GM19324 (cell line): ENCODE measurements at regions not wholly inside any gene's neighbourhood (a gene's known extent, or its start where the extent isn't known, plus 50 kb on each side); places are given as distances from the start of the nearest gene placed in this dataset.
"Not testable (repeated sequence)": the region's sequence is repeated elsewhere in the genome, so short reads cannot be mapped to it uniquely, and the experiment has no call there.

Experiments used
- ATAC-seq: cut with Tn5 transposase; IDR thresholded peaks from one replicate; pipeline ENCODE4 v1.9.1; 2021; ENCODE audit warnings: mild to moderate bottlenecking, moderate library complexity; ENCODE audit not compliant: unreplicated experiment, low FRiP score

GRCh38 chr13:90938848-90939247 is 408.6 kb upstream of the MIR17HG start:
- ATAC-seq = no peak

- ATAC-seq = no peak
These were observed 403.5 kb upstream of the MIR17HG start for GRCh38 chr13:90943946-90944345.

- ATAC-seq = not testable (repeated sequence)
These were observed 402.3 kb upstream of the MIR17HG start for GRCh38 chr13:90945146-90945545.

DNA sequence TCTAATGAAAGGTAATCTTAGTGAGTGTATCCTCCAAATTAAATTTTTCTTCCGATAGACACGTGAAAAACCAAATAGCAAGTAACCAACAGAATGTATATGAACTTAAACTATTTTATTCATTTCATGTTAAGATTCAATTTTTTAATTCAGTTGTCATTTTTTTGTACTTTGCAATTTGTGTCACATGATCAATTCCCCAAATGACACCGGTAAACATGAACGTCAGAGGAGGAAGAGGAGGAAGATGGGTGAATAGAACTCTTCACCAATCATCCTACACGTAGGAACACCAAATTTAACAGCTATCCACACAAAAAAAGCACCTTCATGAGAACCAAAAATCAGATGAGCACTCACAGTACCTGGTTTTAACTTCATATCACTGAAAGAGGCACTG is 401.4 kb upstream of the MIR17HG start:
- not testable (repeated sequence) for ATAC-seq

DNA sequence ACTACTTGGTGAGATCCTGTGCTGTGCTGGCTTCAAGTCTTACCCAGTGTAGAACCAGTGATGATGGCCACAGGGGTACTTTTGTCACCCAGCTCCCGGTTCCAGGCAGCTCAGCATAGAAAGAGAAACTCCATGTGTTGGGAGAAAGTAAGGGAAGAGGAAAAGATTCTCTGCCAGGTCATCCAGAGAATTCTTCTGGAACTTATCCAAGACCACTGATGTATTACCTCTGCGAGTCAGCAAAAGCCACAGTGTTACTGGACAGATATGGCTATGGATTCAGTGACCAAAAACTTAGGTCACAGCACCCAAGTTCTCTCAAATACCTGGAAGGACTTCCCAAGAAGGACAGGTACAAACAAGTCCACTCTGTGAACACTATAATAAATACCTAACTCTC is 399.5 kb upstream of the MIR17HG start:
- ATAC-seq = no peak

- no peak for ATAC-seq
These were observed 397.3 kb upstream of the MIR17HG start for GRCh38 chr13:90950160-90950559.

DNA sequence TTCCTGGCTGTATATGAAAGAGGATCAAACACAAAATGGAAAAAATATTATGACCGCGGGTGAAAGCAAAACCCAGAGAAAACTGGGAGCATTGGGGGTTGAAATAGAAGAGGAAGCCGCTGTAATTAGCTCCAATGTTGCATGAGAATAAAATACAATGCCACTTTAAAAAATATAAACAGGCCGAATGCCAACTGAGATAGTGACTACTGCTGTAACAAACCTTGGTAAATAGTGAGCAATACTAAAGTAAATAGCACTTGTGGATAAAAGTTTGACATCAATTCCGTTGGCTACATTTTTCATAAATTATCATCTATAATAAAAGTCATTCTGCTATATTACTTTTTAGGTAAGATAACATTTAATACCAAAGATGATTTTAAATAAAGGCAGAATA is 395.8 kb upstream of the MIR17HG start:
- no peak for ATAC-seq

DNA sequence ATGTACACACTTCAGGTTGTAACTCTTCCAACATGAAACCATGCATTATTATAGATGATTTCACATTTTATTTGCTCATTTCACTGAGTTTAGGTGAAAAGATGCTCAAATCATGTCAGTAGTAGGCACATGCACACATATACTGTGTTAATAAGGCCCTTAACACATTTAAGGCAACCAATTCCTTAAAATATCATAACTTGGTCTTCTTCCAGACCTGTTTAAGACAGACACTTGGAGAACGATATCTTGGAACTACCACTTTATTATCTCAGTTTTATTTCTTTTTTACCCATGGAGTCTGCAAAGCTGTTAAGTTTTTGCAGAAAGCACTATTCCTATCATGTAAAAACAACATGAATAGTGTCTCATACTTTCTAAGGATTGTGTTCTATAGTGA is 395.2 kb upstream of the MIR17HG start:
- no peak for ATAC-seq

- ATAC-seq = no peak
These were observed 392.8 kb upstream of the MIR17HG start for GRCh38 chr13:90954605-90955195.

GRCh38 chr13:90956031-90956430 is 391.5 kb upstream of the MIR17HG start:
- no peak for ATAC-seq

DNA sequence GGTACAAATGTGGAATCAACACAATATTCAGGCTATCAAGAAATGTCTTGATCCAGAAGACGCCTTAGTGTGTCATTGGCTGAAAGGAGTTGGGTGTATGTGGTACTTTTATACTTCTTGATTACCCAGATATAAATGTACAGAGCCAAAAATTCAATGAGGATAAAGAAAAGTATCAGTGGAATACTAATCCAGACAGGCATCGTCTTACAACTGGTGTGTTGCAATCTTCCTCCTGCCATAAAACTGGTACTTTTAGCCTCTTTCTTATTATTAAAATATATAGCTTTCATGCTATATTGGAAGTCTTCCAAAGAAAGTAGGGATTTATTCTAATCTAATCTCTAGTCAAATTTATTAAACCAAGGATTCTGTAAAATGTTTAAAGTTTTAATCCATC is 388.6 kb upstream of the MIR17HG start:
- no peak for ATAC-seq

GRCh38 chr13:90968166-90968904 is 379.2 kb upstream of the MIR17HG start:
- ATAC-seq = no peak

- ATAC-seq = no peak
These were observed 373.1 kb upstream of the MIR17HG start for GRCh38 chr13:90974249-90974975.

GRCh38 chr13:90979059-90979458 is 368.4 kb upstream of the MIR17HG start:
- ATAC-seq = no peak

GRCh38 chr13:90984756-90985155 is 362.7 kb upstream of the MIR17HG start:
- no peak for ATAC-seq

GRCh38 chr13:90995001-90995400 is 352.5 kb upstream of the MIR17HG start:
- no peak for ATAC-seq

GRCh38 chr13:90995614-90996013 is 351.9 kb upstream of the MIR17HG start:
- ATAC-seq = no peak

- ATAC-seq = no peak
These were observed 349.5 kb upstream of the MIR17HG start for GRCh38 chr13:90997951-90998350.

- no peak for ATAC-seq
These were observed 348.1 kb upstream of the MIR17HG start for GRCh38 chr13:90999401-90999800.

- ATAC-seq = no peak
These were observed 346.1 kb upstream of the MIR17HG start for GRCh38 chr13:91001371-91001770.

DNA sequence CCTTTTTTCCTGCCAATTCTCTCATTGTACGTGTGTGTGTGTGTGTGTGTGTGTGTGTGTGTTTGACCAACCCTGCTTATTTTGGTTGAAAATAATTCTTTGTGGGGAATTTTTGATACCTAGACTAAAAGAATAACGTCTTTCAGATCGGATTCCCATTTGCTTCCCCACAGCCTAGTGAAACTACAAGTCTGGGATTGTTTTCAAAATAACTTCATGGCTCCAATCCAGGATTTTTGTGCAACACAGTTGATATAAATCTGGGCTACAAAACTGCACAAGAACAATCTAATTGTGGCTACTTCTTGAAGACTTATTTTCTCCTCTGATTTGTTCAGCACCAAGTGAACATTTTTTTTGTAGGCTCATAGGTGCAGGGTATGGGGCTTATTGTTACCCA is 332.8 kb upstream of the MIR17HG start:
- no peak for ATAC-seq
